ENCODE measurements at regions not wholly inside any gene's neighbourhood (a gene's known extent, or its start where the extent isn't known, plus 50 kb on each side); places are given as distances from the start of the nearest gene placed in this dataset.

- Histone ChIP-seq H3K27ac (no peak overlapping the region), H3K4me1 (no peaks in the 10 kb centered on the region), H3K79me2 (ENCODE audit: low read depth) (no peaks in the 10 kb centered on the region), H3K9me3 (ENCODE audit: low read depth) (no peaks in the 10 kb centered on the region), H3K4me2 (no peak overlapping the region), H3K4me3 (no peak overlapping the region), H3K9ac (no peak overlapping the region), H2AFZ (replicated peaks) (no peak overlapping the region), H3K36me3 (no peaks in the 10 kb centered on the region), H3F3A (ENCODE audit: low read depth) (no peaks in the 10 kb centered on the region), H4K20me1 (ENCODE audit: low read depth) (no peaks in the 10 kb centered on the region), H3K27me3 (no peaks in the 10 kb centered on the region)
- Mint-ChIP-seq H3K4me3 (no peak overlapping the region), H3K27ac (no peak overlapping the region), H3K4me1 (no peaks in the 10 kb centered on the region), H3K36me3 (no peaks in the 10 kb centered on the region), H3K27me3 (ENCODE audit: insufficient read depth, low read depth) (peaks cover 2% of the 10 kb centered on the region), H3K9me3 (no peaks in the 10 kb centered on the region)
- TF ChIP-seq EZH2phosphoT487 (IDR thresholded peaks at IDR 0.05) (no peak), EZH2 (IDR thresholded peaks at IDR 0.05) (no peak)
- TF ChIP-seq, protein P1, sequence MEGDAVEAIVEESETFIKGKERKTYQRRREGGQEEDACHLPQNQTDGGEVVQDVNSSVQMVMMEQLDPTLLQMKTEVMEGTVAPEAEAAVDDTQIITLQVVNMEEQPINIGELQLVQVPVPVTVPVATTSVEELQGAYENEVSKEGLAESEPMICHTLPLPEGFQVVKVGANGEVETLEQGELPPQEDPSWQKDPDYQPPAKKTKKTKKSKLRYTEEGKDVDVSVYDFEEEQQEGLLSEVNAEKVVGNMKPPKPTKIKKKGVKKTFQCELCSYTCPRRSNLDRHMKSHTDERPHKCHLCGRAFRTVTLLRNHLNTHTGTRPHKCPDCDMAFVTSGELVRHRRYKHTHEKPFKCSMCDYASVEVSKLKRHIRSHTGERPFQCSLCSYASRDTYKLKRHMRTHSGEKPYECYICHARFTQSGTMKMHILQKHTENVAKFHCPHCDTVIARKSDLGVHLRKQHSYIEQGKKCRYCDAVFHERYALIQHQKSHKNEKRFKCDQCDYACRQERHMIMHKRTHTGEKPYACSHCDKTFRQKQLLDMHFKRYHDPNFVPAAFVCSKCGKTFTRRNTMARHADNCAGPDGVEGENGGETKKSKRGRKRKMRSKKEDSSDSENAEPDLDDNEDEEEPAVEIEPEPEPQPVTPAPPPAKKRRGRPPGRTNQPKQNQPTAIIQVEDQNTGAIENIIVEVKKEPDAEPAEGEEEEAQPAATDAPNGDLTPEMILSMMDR (IDR thresholded peaks at IDR 0.05): no peak
- DNase-seq (ENCODE audit: low spot score): no peak
These were observed 747.0 kb downstream of the TNS3 start for GRCh38 chr7:46834921-46835320.

GRCh38 chr7:46833197-46833596, 748.7 kb downstream of the TNS3 start:
- Mint-ChIP-seq H3K4me1 (no peaks in the 10 kb centered on the region), H3K9me3 (no peaks in the 10 kb centered on the region), H3K4me3 (no peak overlapping the region), H3K36me3 (no peaks in the 10 kb centered on the region), H3K27me3 (ENCODE audit: insufficient read depth, low read depth) (peaks cover 2% of the 10 kb centered on the region), H3K27ac (no peak overlapping the region)
- no peak overlapping the region for H3K4me3 ChIP-seq
- H3K4me1 ChIP-seq: no peaks in the 10 kb centered on the region
- TF ChIP-seq EZH2phosphoT487 (IDR thresholded peaks at IDR 0.05) (no peak), EZH2 (IDR thresholded peaks at IDR 0.05) (no peak)
- TF ChIP-seq, protein P1 (IDR thresholded peaks at IDR 0.05): no peak
- no peaks in the 10 kb centered on the region for H3K9me3 ChIP-seq (ENCODE audit: low read depth)
- H3K79me2 ChIP-seq (ENCODE audit: low read depth): no peaks in the 10 kb centered on the region
- H3K9ac ChIP-seq: no peak overlapping the region
- H3K4me2 ChIP-seq: no peak overlapping the region
- no peak overlapping the region for H3K27ac ChIP-seq
- H3K36me3 ChIP-seq: no peaks in the 10 kb centered on the region
- no peaks in the 10 kb centered on the region for H3F3A ChIP-seq (ENCODE audit: low read depth)
- DNase-seq (ENCODE audit: low spot score): no peak
- no peaks in the 10 kb centered on the region for H4K20me1 ChIP-seq (ENCODE audit: low read depth)
- no peak overlapping the region for H2AFZ ChIP-seq (replicated peaks)
- H3K27me3 ChIP-seq: no peaks in the 10 kb centered on the region

GRCh38 chr7:46832136-46832535, 749.8 kb downstream of the TNS3 start:
- H3K27ac Mint-ChIP-seq: no peak overlapping the region

More at GRCh38 chr7:46832136-46832535, 749.8 kb downstream of the TNS3 start:
- no peaks in the 10 kb centered on the region for H3K4me1 Mint-ChIP-seq
- no peak for DNase-seq (ENCODE audit: low spot score)
- no peaks in the 10 kb centered on the region for H3K36me3 Mint-ChIP-seq
- Histone ChIP-seq H3F3A (ENCODE audit: low read depth) (no peaks in the 10 kb centered on the region), H3K4me1 (no peaks in the 10 kb centered on the region), H3K27ac (no peak overlapping the region), H3K36me3 (no peaks in the 10 kb centered on the region), H3K4me3 (no peak overlapping the region), H3K9me3 (ENCODE audit: low read depth) (no peaks in the 10 kb centered on the region), H3K79me2 (ENCODE audit: low read depth) (no peaks in the 10 kb centered on the region), H3K9ac (no peak overlapping the region), H4K20me1 (ENCODE audit: low read depth) (no peaks in the 10 kb centered on the region), H3K27me3 (no peaks in the 10 kb centered on the region), H2AFZ (replicated peaks) (no peak overlapping the region), H3K4me2 (no peak overlapping the region)
- no peak overlapping the region for H3K4me3 Mint-ChIP-seq
- H3K9me3 Mint-ChIP-seq: peaks cover 5% of the 10 kb centered on the region
- H3K27me3 Mint-ChIP-seq (ENCODE audit: insufficient read depth, low read depth): peaks cover 2% of the 10 kb centered on the region
- TF ChIP-seq EZH2phosphoT487 (IDR thresholded peaks at IDR 0.05) (no peak), EZH2 (IDR thresholded peaks at IDR 0.05) (no peak)
- TF ChIP-seq, protein P1 (IDR thresholded peaks at IDR 0.05): no peak
